AG04449 (cell line): ENCODE measurements at regions not wholly inside any gene's neighbourhood (a gene's known extent, or its start where the extent isn't known, plus 50 kb on each side); places are given as distances from the start of the nearest gene placed in this dataset.

Experiments
- CTCF ChIA-PET: fragments of 350-600 bp; formaldehyde crosslinking; extraction: SDS; loops from one replicate; lab custom pipeline; 2021; ENCODE audit warnings: antibody characterized with exemption; lab: Yijun Ruan, JAX
- POLR2A ChIA-PET: fragments of 400-600, 350-600 bp; formaldehyde crosslinking; extraction: SDS; loops from one replicate; lab custom pipeline; 2020; ENCODE audit warnings: antibody characterized with exemption, inconsistent platforms; lab: Yijun Ruan, JAX
- DNase-seq: peaks from one replicate; pipeline ENCODE4 v3.0.0-alpha.2; 2010; ENCODE audit warnings: low read depth, low spot score
- H3K4me3 ChIP-seq: 2 replicates; pipeline ENCODE4 v1.5.1; 2011; ENCODE audit warnings: low read depth, mild to moderate bottlenecking, control low read depth, low read length
- CTCF ChIP-seq: IDR thresholded peaks from one replicate; pipeline ENCODE4 v1.5.1; 2011; ENCODE audit warnings: mild to moderate bottlenecking, moderate library complexity, low read length, control low read depth, inconsistent platforms; ENCODE audit not compliant: insufficient read depth; ENCODE audit errors: missing control alignments

GRCh38 chr17:71375948-71376347 lies 744.9 kb upstream of the SOX9 start:
- DNase-seq: no peak
- CTCF ChIA-PET: interaction anchor here (1.1 kb wide), 1 partner anchor 10 kb away, joined by 5 read pairs; no protein-coding TSS in a partner anchor

GRCh38 chr17:71376933-71377332 lies 743.9 kb upstream of the SOX9 start:
- POLR2A ChIA-PET: no interaction called here
- DNase-seq: no peak
- H3K4me3 ChIP-seq: no peak overlapping the region
- TF ChIP-seq CTCF: no peak
- CTCF ChIA-PET: no interaction called here

More at GRCh38 chr17:71375948-71376347, 744.9 kb upstream of the SOX9 start:
- no peak overlapping the region for H3K4me3 ChIP-seq
- no peak for TF ChIP-seq CTCF
- POLR2A ChIA-PET: no interaction called here

- no peak overlapping the region for H3K4me3 ChIP-seq
- CTCF ChIA-PET: no interaction called here
- TF ChIP-seq CTCF: no peak
- no peak for DNase-seq
- POLR2A ChIA-PET: no interaction called here
These were observed 742.8 kb upstream of the SOX9 start for GRCh38 chr17:71378036-71378435.

GRCh38 chr17:71378741-71379140 lies 742.1 kb upstream of the SOX9 start:
- CTCF ChIA-PET: no interaction called here

GRCh38 chr17:71379512-71379911 lies 741.3 kb upstream of the SOX9 start:
- ChIA-PET POLR2A (no interaction called here), CTCF (interaction anchor here (1.4 kb wide), 1 partner anchor 11 kb away, joined by 3 read pairs; no protein-coding TSS in a partner anchor)
- DNase-seq: no peak
- no peak overlapping the region for H3K4me3 ChIP-seq
- TF ChIP-seq CTCF: no peak

More at GRCh38 chr17:71378741-71379140, 742.1 kb upstream of the SOX9 start:
- no peak for DNase-seq
- no peak for TF ChIP-seq CTCF
- POLR2A ChIA-PET: no interaction called here
- no peak overlapping the region for H3K4me3 ChIP-seq

- H3K4me3 ChIP-seq: no peak overlapping the region
- no peak for TF ChIP-seq CTCF
- DNase-seq: no peak
- POLR2A ChIA-PET: no interaction called here
- CTCF ChIA-PET: interaction anchor here (1.4 kb wide), 1 partner anchor 12 kb away, joined by 3 read pairs; no protein-coding TSS in a partner anchor
These were observed 740.3 kb upstream of the SOX9 start for GRCh38 chr17:71380535-71380934.
